PFSK-1 (cell line): ENCODE measurements at regions not wholly inside any gene's neighbourhood (a gene's known extent, or its start where the extent isn't known, plus 50 kb on each side); places are given as distances from the start of the nearest gene placed in this dataset.

Experiments used
- POLR2AphosphoS5 ChIP-seq: IDR thresholded peaks from 2 replicates; pipeline ENCODE4 v1.6.1; 2012; ENCODE audit warnings: low read depth, mild to moderate bottlenecking, control low read depth, low read length, moderate library complexity
- TAF1 ChIP-seq: IDR thresholded peaks from 2 replicates; pipeline ENCODE4 v1.6.1; 2012; ENCODE audit warnings: low read length, control low read depth, borderline replicate concordance; ENCODE audit not compliant: insufficient read depth

- TF ChIP-seq POLR2AphosphoS5: no peak
- no peak for TF ChIP-seq TAF1
Observed at GRCh38 chr11:43138621-43139140, 173.1 kb upstream of the API5 start.
